ENCODE measurements at regions not wholly inside any gene's neighbourhood (a gene's known extent, or its start where the extent isn't known, plus 50 kb on each side); places are given as distances from the start of the nearest gene placed in this dataset.
"Not testable (repeated sequence)": the region's sequence is repeated elsewhere in the genome, so short reads cannot be mapped to it uniquely, and the experiment has no call there.

DNA sequence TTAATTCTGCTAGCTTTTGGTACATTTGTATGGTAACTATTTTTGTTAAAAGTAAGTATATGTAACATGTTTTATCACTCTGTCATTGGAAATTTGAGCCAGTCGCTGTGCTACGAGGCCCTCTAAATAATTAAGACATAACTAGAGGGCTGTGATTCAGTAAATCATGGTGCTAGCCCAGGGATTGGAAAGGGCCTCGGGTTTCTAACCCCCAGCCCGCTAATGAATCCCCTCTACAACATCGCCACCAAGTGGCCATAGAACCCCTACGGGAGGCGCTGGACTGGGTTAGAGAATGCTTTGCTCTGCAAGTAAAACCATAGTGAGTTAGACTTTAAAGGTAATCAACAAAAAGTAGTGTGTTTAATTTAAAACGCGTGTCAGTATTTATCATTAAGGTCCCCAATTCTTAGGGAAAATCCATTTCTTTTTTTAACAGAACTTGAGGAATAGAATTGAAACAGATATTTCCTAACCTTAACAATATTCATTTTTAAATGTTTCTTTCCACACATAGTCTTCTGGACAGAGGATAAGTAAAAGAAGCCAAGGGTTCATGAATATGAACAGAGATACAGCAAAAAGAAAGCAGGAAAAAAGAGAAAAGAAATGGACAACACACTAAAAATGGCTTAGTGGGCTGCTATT lies 744.7 kb downstream of the EPHA3 start:
- Mint-ChIP-seq H3K4me3 (no peak overlapping the region), H3K4me1 (no peaks in the 10 kb centered on the region), H3K27ac (no peak overlapping the region), H3K27me3 (no peaks in the 10 kb centered on the region), H3K36me3 (ENCODE audit: low read depth) (no peaks in the 10 kb centered on the region), H3K9me3 (peaks cover 9% of the 10 kb centered on the region)
- intact Hi-C loops (cut with micrococcal nuclease) = no loop called here
- no peak for DNase-seq

DNA sequence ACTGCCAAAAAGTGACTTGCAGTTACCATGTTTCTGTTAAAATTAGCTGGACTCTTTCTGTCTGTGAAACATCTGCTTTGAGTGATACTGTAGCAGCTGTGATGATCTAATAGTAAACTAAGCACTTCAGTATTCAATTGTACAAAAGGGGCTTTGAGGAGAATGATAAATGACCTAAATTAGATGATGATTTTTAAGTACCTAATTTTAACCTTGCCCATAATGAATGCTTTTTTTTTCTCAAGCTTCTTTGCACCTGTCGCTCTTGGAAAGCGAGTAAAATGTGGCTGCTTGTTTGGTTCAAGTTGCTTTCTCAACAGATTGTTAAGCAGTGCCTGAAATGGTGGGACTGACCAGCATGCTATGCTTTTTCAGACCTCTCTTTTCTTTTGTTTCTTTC lies 752.3 kb downstream of the EPHA3 start:
- Mint-ChIP-seq H3K36me3 (ENCODE audit: low read depth) (no peaks in the 10 kb centered on the region), H3K27ac (no peak overlapping the region), H3K4me3 (no peak overlapping the region), H3K4me1 (no peaks in the 10 kb centered on the region), H3K9me3 (peaks cover 3% of the 10 kb centered on the region), H3K27me3 (no peaks in the 10 kb centered on the region)
- intact Hi-C loops (cut with micrococcal nuclease) = no loop called here
- no peak for DNase-seq

DNA sequence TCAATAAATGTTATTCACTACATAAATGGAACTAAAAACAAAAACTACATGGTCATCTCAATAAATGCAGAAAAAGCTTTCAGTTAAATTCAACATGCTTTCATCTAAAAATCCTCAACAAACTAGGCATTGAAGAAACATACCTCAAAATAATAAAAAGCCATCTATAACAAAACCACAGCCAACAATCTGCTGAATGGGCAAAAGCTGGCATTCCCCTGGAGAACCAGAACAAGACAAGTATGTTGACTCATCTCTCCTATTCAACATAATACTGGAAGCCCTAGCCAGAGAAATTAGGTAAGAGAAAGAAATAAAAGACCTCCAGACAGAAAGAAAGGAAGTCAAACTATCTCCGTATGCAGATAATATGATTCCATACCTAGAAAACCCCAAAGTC lies 759.9 kb downstream of the EPHA3 start:
- H3K36me3 Mint-ChIP-seq (ENCODE audit: low read depth) = no peaks in the 10 kb centered on the region
- peaks cover 4% of the 10 kb centered on the region for H3K9me3 Mint-ChIP-seq
- H3K27me3 Mint-ChIP-seq = no peaks in the 10 kb centered on the region
- intact Hi-C loops (cut with micrococcal nuclease) = no loop called here
- H3K27ac Mint-ChIP-seq = no peak overlapping the region
- DNase-seq = no peak
- no peaks in the 10 kb centered on the region for H3K4me1 Mint-ChIP-seq
- H3K4me3 Mint-ChIP-seq = no peak overlapping the region

DNA sequence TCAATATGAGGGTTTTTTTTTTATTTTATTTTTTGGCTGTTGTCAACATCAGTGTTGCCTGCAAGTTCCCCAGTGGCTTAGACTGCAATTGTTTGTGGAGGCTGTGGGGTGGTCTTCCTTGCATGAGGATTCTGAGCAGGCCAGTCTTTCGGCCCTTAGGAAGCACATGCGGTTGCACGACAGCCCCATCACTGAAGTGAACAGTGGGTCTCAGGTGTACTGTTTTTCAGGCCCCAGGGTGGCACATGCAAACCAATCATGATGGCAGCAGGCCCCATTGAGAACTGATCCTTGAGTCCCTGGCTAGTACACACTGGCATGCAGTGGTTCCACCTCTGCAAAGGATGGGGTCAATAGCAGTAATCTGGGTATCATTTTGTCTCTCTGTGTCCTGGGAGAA lies 768.7 kb downstream of the EPHA3 start:
- no peak overlapping the region for H3K27ac Mint-ChIP-seq
- no peak for DNase-seq
- intact Hi-C loops (cut with micrococcal nuclease) = no loop called here
- no peaks in the 10 kb centered on the region for H3K4me1 Mint-ChIP-seq
- peaks cover 13% of the 10 kb centered on the region for H3K9me3 Mint-ChIP-seq
- no peak overlapping the region for H3K4me3 Mint-ChIP-seq
- H3K27me3 Mint-ChIP-seq = no peaks in the 10 kb centered on the region
- H3K36me3 Mint-ChIP-seq (ENCODE audit: low read depth) = no peaks in the 10 kb centered on the region

DNA sequence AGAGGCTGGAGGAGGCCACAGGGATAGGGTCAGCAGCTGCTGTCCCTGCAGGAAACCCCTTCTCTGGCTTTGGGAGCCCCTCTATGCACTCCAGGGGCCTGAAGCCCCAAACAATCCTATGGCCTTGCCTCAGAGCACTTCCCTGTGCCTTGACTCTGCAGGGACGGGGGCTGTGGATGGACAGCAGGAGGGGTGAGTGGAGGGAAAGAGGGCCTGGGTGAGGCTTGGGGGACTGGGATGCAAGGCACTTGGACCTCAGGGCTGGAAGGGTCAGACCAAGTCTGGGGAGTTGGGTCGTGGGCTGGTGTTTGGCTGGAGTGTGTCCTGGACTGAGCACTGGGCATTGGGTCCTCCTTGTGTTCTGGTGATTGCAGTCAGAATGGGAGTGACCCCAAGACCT lies 769.8 kb downstream of the EPHA3 start:
- peaks cover 13% of the 10 kb centered on the region for H3K9me3 Mint-ChIP-seq
- H3K4me3 Mint-ChIP-seq = no peak overlapping the region
- no peak for DNase-seq
- H3K36me3 Mint-ChIP-seq (ENCODE audit: low read depth) = no peaks in the 10 kb centered on the region
- H3K27ac Mint-ChIP-seq = no peak overlapping the region
- H3K27me3 Mint-ChIP-seq = no peaks in the 10 kb centered on the region
- intact Hi-C loops (cut with micrococcal nuclease) = no loop called here
- H3K4me1 Mint-ChIP-seq = no peaks in the 10 kb centered on the region

- no peaks in the 10 kb centered on the region for H3K4me1 Mint-ChIP-seq
- H3K4me3 Mint-ChIP-seq = no peak overlapping the region
- H3K36me3 Mint-ChIP-seq (ENCODE audit: low read depth) = no peaks in the 10 kb centered on the region
- H3K9me3 Mint-ChIP-seq = no peaks in the 10 kb centered on the region
- H3K27me3 Mint-ChIP-seq = no peaks in the 10 kb centered on the region
- intact Hi-C loops (cut with micrococcal nuclease) = no loop called here
- no peak overlapping the region for H3K27ac Mint-ChIP-seq
- no peak for DNase-seq
Measured at GRCh38 chr3:89889386-89889785, 782.0 kb downstream of the EPHA3 start.

GRCh38 chr3:89908711-89909213 lies 801.3 kb downstream of the EPHA3 start:
- Mint-ChIP-seq H3K36me3 (ENCODE audit: low read depth) (no peaks in the 10 kb centered on the region), H3K9me3 (peaks cover 10% of the 10 kb centered on the region), H3K4me1 (no peaks in the 10 kb centered on the region), H3K27me3 (no peaks in the 10 kb centered on the region), H3K4me3 (no peak overlapping the region), H3K27ac (no peak overlapping the region)
- intact Hi-C loops (cut with micrococcal nuclease) = no loop called here
- DNase-seq = no peak

DNA sequence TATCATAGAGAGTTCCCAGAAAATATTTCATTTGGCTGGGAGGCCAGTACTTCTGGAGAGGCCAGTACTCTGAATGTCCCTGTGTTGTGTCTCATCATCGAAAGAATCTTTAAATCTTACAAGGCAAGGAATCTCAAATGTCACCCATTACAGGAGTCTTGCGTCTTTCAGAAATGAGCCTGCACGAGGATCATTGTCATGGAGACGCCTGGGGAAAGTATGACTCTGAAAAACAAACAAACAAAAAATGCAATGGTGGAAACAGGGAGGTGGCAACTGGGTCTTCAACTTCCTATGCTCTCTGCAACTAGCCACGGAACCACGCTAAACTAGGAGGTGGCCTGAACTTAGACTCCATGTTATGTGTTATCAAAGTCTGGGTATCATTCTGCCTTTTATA lies 804.6 kb downstream of the EPHA3 start:
- Mint-ChIP-seq H3K27me3 (no peaks in the 10 kb centered on the region), H3K9me3 (peaks cover 4% of the 10 kb centered on the region), H3K4me3 (no peak overlapping the region), H3K36me3 (ENCODE audit: low read depth) (no peaks in the 10 kb centered on the region), H3K4me1 (no peaks in the 10 kb centered on the region), H3K27ac (no peak overlapping the region)
- intact Hi-C loops (cut with micrococcal nuclease) = no loop called here
- DNase-seq = no peak

DNA sequence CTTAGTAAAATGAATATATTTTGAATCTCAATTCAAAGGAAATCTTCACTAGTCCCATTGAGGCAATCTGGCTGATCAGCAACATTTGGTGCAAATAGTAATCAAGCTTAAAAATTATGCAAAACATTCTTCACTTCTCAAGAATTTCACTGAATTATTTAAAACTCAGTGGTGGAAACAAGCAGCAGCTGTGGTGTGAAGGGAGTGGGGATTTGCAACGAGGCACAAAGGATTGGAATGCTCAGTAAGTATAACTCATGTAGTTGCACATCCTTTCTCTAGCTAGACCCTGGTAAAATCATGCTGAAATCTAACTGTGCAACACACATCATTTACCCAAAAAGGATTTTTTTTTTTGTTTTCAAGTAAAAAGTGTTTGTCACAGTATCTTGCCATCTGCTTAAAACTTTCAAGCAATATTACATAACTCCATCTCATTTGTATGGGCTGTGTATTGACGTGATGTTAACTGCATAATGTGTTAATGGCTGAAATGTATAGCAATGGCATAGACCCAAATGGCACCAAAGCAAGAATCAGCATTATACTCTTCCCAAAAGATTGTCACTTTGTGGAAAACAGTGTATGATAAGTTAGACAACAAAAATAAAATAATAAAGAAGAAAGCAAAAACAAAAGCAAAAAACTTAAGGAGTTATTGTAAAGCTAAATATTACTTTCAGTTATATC lies 816.6 kb downstream of the EPHA3 start:
- no peaks in the 10 kb centered on the region for H3K36me3 Mint-ChIP-seq (ENCODE audit: low read depth)
- H3K27me3 Mint-ChIP-seq = no peaks in the 10 kb centered on the region
- H3K9me3 Mint-ChIP-seq = peaks cover 6% of the 10 kb centered on the region
- intact Hi-C loops (cut with micrococcal nuclease) = no loop called here
- no peaks in the 10 kb centered on the region for H3K4me1 Mint-ChIP-seq
- no peak for DNase-seq
- H3K4me3 Mint-ChIP-seq = no peak overlapping the region
- no peak overlapping the region for H3K27ac Mint-ChIP-seq

DNA sequence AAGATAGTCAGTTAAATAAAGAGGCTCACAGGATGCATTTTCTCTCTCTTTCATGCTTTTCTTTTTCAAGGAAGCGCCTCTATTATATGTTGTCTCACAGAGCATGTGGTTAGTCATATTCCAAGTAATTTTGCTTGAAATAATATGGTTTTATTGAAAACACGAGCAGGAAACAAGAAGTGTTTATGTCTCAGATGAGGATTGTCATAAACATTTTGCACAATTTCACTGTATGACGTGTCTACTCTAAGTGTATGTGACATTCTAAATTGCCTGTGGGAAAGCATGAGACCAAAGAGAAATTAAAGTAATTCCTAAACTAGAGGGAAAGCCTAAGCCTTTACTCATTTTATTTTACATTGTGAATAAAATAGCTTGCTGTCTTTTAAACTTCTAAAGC lies 818.6 kb downstream of the EPHA3 start:
- intact Hi-C loops (cut with micrococcal nuclease) = no loop called here
- H3K36me3 Mint-ChIP-seq (ENCODE audit: low read depth) = no peaks in the 10 kb centered on the region
- no peak overlapping the region for H3K27ac Mint-ChIP-seq
- no peaks in the 10 kb centered on the region for H3K4me1 Mint-ChIP-seq
- no peak overlapping the region for H3K4me3 Mint-ChIP-seq
- no peaks in the 10 kb centered on the region for H3K27me3 Mint-ChIP-seq
- no peak for DNase-seq
- H3K9me3 Mint-ChIP-seq = peaks cover 6% of the 10 kb centered on the region

- Mint-ChIP-seq H3K27me3 (no peaks in the 10 kb centered on the region), H3K36me3 (ENCODE audit: low read depth) (no peaks in the 10 kb centered on the region), H3K4me3 (no peak overlapping the region), H3K27ac (no peak overlapping the region), H3K9me3 (peaks cover 3% of the 10 kb centered on the region), H3K4me1 (no peaks in the 10 kb centered on the region)
- no peak for DNase-seq
- intact Hi-C loops (cut with micrococcal nuclease) = no loop called here
Measured at GRCh38 chr3:89932882-89933281, 825.5 kb downstream of the EPHA3 start.

- H3K36me3 Mint-ChIP-seq (ENCODE audit: low read depth); H3K27me3 Mint-ChIP-seq; DNase-seq; H3K27ac Mint-ChIP-seq; H3K4me1 Mint-ChIP-seq; H3K4me3 Mint-ChIP-seq; H3K9me3 Mint-ChIP-seq; intact Hi-C loops (cut with micrococcal nuclease): not testable (repeated sequence)
Measured at GRCh38 chr3:89944461-89944860, 837.0 kb downstream of the EPHA3 start.

- no peak overlapping the region for H3K4me3 Mint-ChIP-seq
- no peak for DNase-seq
- H3K27me3 Mint-ChIP-seq = no peaks in the 10 kb centered on the region
- H3K36me3 Mint-ChIP-seq (ENCODE audit: low read depth) = no peaks in the 10 kb centered on the region
- H3K27ac Mint-ChIP-seq = no peak overlapping the region
- no peaks in the 10 kb centered on the region for H3K4me1 Mint-ChIP-seq
- H3K9me3 Mint-ChIP-seq = peaks cover 5% of the 10 kb centered on the region
- intact Hi-C loops (cut with micrococcal nuclease) = no loop called here
Measured at GRCh38 chr3:89946884-89947283, 839.5 kb downstream of the EPHA3 start.

DNA sequence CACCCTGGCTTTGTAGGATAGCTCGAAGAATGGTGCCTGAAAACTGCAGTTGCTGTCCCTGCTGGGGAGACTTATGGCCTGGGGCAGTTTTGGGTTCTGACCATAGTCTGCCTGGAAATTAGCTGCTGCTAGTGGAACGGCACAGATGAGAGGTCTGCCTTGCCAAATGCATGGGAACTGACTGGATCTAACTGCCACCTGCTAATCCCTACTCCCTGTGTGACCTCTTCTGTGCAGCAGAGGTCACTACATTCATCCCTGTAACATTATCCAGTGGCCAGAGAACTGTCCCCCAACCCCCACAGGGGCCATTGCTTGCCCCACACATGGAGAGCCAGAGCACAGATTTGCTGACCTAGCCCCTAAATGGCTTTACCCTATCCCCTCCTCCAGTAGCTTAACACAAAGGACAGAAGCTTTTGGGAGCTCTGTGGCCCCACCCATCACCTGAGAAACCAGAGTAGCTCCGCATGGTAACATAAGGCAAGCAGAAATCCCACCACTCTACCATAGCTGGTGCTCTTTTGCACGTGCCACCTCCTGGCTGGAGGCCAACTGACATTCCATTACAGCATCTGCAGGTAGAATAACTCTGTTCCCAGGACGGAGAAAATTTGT lies 840.0 kb downstream of the EPHA3 start:
- intact Hi-C loops (cut with micrococcal nuclease) = no loop called here
- no peaks in the 10 kb centered on the region for H3K36me3 Mint-ChIP-seq (ENCODE audit: low read depth)
- no peaks in the 10 kb centered on the region for H3K27me3 Mint-ChIP-seq
- DNase-seq = no peak
- H3K27ac Mint-ChIP-seq = no peak overlapping the region
- H3K9me3 Mint-ChIP-seq = no peaks in the 10 kb centered on the region
- no peak overlapping the region for H3K4me3 Mint-ChIP-seq
- H3K4me1 Mint-ChIP-seq = no peaks in the 10 kb centered on the region

Measured in activated CD4-positive, alpha-beta T cell treated with anti-CD3 and anti-CD28 coated beads, Interleukin-2, amount 10 ng/mL, durations not matched to agents 24 days and 14 days (primary cell).